ENCODE measurements at regions not wholly inside any gene's neighbourhood (a gene's known extent, or its start where the extent isn't known, plus 50 kb on each side); places are given as distances from the start of the nearest gene placed in this dataset.
"Not testable (repeated sequence)": the region's sequence is repeated elsewhere in the genome, so short reads cannot be mapped to it uniquely, and the experiment has no call there.

GRCh38 chr13:43946281-43946680, 66.6 kb downstream of the LACC1 start:
- POLR2A ChIA-PET: no interaction called here
- H3K27me3 ChIP-seq (replicated peaks; ENCODE audit: control insufficient read depth, insufficient read depth, low read length): no peaks in the 10 kb centered on the region

GRCh38 chr13:43947897-43948458, 68.3 kb downstream of the LACC1 start:
- Mint-ChIP-seq H3K9me3 (ENCODE audit: unreplicated experiment) (peaks cover 14% of the 10 kb centered on the region), H3K27me3 (ENCODE audit: insufficient read depth, unreplicated experiment) (peaks cover 12% of the 10 kb centered on the region), H3K4me3 (ENCODE audit: unreplicated experiment) (no peak overlapping the region), H3K4me1 (ENCODE audit: low read depth, unreplicated experiment) (no peaks in the 10 kb centered on the region), H3K27ac (ENCODE audit: unreplicated experiment) (no peak overlapping the region), H3K36me3 (ENCODE audit: insufficient read depth, unreplicated experiment) (no peaks in the 10 kb centered on the region)
- H3K4me1 ChIP-seq: no peaks in the 10 kb centered on the region
- BruUV-seq (replicated peaks): no TSS peak
- H3K27me3 ChIP-seq (replicated peaks; ENCODE audit: control insufficient read depth, insufficient read depth, low read length): no peaks in the 10 kb centered on the region
- CTCF ChIA-PET: no interaction called here
- H3K36me3 ChIP-seq (ENCODE audit: control insufficient read depth, insufficient read depth, low read length): no peaks in the 10 kb centered on the region
- peaks cover 7% of the 10 kb centered on the region; the same call in 1 of the 2 replicates for H3K9me3 ChIP-seq
- POLR2A ChIA-PET: no interaction called here
- no peak overlapping the region for H3K4me3 ChIP-seq (ENCODE audit: low read depth, low read length)
- TF ChIP-seq CTCF (IDR thresholded peaks at IDR 0.05; ENCODE audit: insufficient read depth in 1 of 2, low read depth in 1 of 2, low read length in 1 of 2, severe bottlenecking in 1 of 2, unreplicated experiment in 1 of 2): no peak
- intact Hi-C loops (cut with micrococcal nuclease; ENCODE audit: unreplicated experiment): no loop called here
- no peak for DNase-seq

More at GRCh38 chr13:43946281-43946680, 66.6 kb downstream of the LACC1 start:
- Mint-ChIP-seq H3K36me3 (ENCODE audit: insufficient read depth, unreplicated experiment) (no peaks in the 10 kb centered on the region), H3K9me3 (ENCODE audit: unreplicated experiment) (peaks cover 14% of the 10 kb centered on the region), H3K27me3 (ENCODE audit: insufficient read depth, unreplicated experiment) (peaks cover 7% of the 10 kb centered on the region), H3K4me3 (ENCODE audit: unreplicated experiment) (no peak overlapping the region), H3K27ac (ENCODE audit: unreplicated experiment) (no peak overlapping the region), H3K4me1 (ENCODE audit: low read depth, unreplicated experiment) (no peaks in the 10 kb centered on the region)
- CTCF ChIA-PET: no interaction called here
- Histone ChIP-seq H3K9me3 (peaks cover 7% of the 10 kb centered on the region; the same call in 1 of the 2 replicates), H3K4me3 (ENCODE audit: low read depth, low read length) (no peak overlapping the region), H3K4me1 (no peaks in the 10 kb centered on the region), H3K36me3 (ENCODE audit: control insufficient read depth, insufficient read depth, low read length) (no peaks in the 10 kb centered on the region)
- BruUV-seq (replicated peaks): no TSS peak
- intact Hi-C loops (cut with micrococcal nuclease; ENCODE audit: unreplicated experiment): no loop called here
- DNase-seq: no peak
- TF ChIP-seq CTCF (IDR thresholded peaks at IDR 0.05; ENCODE audit: insufficient read depth in 1 of 2, low read depth in 1 of 2, low read length in 1 of 2, severe bottlenecking in 1 of 2, unreplicated experiment in 1 of 2): no peak

GRCh38 chr13:43953370-43953769, 73.7 kb downstream of the LACC1 start:
- ChIA-PET CTCF (interaction anchor here (1.1 kb wide), 1 partner anchor 48 kb away, joined by 3 read pairs; no protein-coding TSS in a partner anchor), POLR2A (no interaction called here)
- no peak for DNase-seq
- Histone ChIP-seq H3K27me3 (replicated peaks; ENCODE audit: control insufficient read depth, insufficient read depth, low read length) (no peaks in the 10 kb centered on the region; the same call in 1 of the 2 replicates), H3K4me1 (no peaks in the 10 kb centered on the region), H3K36me3 (ENCODE audit: control insufficient read depth, insufficient read depth, low read length) (no peaks in the 10 kb centered on the region), H3K9me3 (peaks cover 2% of the 10 kb centered on the region; the same call in 1 of the 2 replicates), H3K4me3 (ENCODE audit: low read depth, low read length) (no peak overlapping the region)
- H3K9me3 Mint-ChIP-seq (ENCODE audit: unreplicated experiment): peaks cover 6% of the 10 kb centered on the region
- H3K27ac Mint-ChIP-seq (ENCODE audit: unreplicated experiment): no peak overlapping the region
- peaks cover 15% of the 10 kb centered on the region for H3K27me3 Mint-ChIP-seq (ENCODE audit: insufficient read depth, unreplicated experiment)
- no peak overlapping the region for H3K4me3 Mint-ChIP-seq (ENCODE audit: unreplicated experiment)
- no TSS peak for BruUV-seq (replicated peaks)
- H3K36me3 Mint-ChIP-seq (ENCODE audit: insufficient read depth, unreplicated experiment): no peaks in the 10 kb centered on the region
- intact Hi-C loops (cut with micrococcal nuclease; ENCODE audit: unreplicated experiment): no loop called here
- no peaks in the 10 kb centered on the region for H3K4me1 Mint-ChIP-seq (ENCODE audit: low read depth, unreplicated experiment)
- TF ChIP-seq CTCF (IDR thresholded peaks at IDR 0.05; ENCODE audit: insufficient read depth in 1 of 2, low read depth in 1 of 2, low read length in 1 of 2, severe bottlenecking in 1 of 2, unreplicated experiment in 1 of 2): no peak

- DNase-seq; H3K4me1 Mint-ChIP-seq (ENCODE audit: low read depth, unreplicated experiment); H3K4me3 ChIP-seq (ENCODE audit: low read depth, low read length); BruUV-seq (replicated peaks); POLR2A ChIA-PET; H3K9me3 ChIP-seq; H3K36me3 Mint-ChIP-seq (ENCODE audit: insufficient read depth, unreplicated experiment); H3K27me3 ChIP-seq (replicated peaks; ENCODE audit: control insufficient read depth, insufficient read depth, low read length); CTCF ChIA-PET; intact Hi-C loops (cut with micrococcal nuclease; ENCODE audit: unreplicated experiment); H3K4me1 ChIP-seq; H3K9me3 Mint-ChIP-seq (ENCODE audit: unreplicated experiment); H3K4me3 Mint-ChIP-seq (ENCODE audit: unreplicated experiment); H3K27ac Mint-ChIP-seq (ENCODE audit: unreplicated experiment); H3K36me3 ChIP-seq (ENCODE audit: control insufficient read depth, insufficient read depth, low read length): not testable (repeated sequence)
- H3K27me3 Mint-ChIP-seq (ENCODE audit: insufficient read depth, unreplicated experiment): peaks cover 12% of the 10 kb centered on the region
Observed at GRCh38 chr13:43956975-43957374, 77.3 kb downstream of the LACC1 start.

Measured in Caco-2 (cell line).